GM23248 (cell line): ENCODE measurements at regions not wholly inside any gene's neighbourhood (a gene's known extent, or its start where the extent isn't known, plus 50 kb on each side); places are given as distances from the start of the nearest gene placed in this dataset.
"Not testable (repeated sequence)": the region's sequence is repeated elsewhere in the genome, so short reads cannot be mapped to it uniquely, and the experiment has no call there.

Experiments used
- EZH2 ChIP-seq: fragments of 200-600 bp; sonication (generic); IDR thresholded peaks from 2 replicates; pipeline ENCODE4 v1.6.1; 2018; ENCODE audit warnings: antibody characterized with exemption, mild to moderate bottlenecking; ENCODE audit not compliant: insufficient read depth, poor library complexity, severe bottlenecking
- EZH2phosphoT487 ChIP-seq: fragments of 200-600 bp; sonication (generic); IDR thresholded peaks from 2 replicates; pipeline ENCODE4 v1.6.1; 2018; ENCODE audit warnings: antibody characterized with exemption, moderate library complexity, mild to moderate bottlenecking, low read depth; ENCODE audit not compliant: insufficient read depth

DNA sequence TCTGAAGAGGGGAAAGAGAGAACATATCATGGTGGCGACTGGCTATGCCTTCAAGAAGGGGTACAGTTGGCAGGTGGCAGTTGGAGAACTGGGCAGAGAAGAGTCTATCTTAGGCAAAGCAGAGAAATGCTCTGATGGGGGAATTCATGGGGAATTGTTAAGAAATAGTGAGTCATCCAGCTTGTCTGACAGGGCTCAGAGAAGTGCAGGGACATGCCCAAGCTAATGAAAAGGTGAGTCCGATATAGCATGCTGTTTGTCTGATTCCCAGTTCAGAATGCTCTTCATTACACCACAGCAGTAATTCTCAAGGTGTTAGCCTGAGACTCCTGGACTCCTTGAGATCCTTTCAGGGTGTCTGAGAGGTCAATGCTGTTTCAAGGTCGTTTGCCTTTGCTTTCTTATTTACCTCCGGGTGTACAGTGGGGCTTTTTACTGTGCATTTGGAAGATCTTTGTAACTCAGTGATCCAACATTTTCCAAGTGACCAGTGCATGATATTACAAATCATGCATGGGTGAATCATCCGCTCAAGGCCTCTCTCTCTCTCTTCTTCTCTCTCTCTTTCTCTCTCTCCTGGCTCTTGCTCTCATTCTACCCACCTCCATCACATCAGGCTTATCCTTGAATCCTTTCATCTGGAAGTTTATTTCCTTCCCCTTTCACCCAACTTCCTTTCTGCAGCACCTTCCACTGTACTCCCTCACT is 51.5 kb upstream of the PAX8 start:
- TF ChIP-seq EZH2phosphoT487, EZH2: not testable (repeated sequence)
